ENCODE measurements at regions not wholly inside any gene's neighbourhood (a gene's known extent, or its start where the extent isn't known, plus 50 kb on each side); places are given as distances from the start of the nearest gene placed in this dataset.
A peak's percentile ranks its signal among the peaks of the same experiment; 100 is the strongest.

DNA sequence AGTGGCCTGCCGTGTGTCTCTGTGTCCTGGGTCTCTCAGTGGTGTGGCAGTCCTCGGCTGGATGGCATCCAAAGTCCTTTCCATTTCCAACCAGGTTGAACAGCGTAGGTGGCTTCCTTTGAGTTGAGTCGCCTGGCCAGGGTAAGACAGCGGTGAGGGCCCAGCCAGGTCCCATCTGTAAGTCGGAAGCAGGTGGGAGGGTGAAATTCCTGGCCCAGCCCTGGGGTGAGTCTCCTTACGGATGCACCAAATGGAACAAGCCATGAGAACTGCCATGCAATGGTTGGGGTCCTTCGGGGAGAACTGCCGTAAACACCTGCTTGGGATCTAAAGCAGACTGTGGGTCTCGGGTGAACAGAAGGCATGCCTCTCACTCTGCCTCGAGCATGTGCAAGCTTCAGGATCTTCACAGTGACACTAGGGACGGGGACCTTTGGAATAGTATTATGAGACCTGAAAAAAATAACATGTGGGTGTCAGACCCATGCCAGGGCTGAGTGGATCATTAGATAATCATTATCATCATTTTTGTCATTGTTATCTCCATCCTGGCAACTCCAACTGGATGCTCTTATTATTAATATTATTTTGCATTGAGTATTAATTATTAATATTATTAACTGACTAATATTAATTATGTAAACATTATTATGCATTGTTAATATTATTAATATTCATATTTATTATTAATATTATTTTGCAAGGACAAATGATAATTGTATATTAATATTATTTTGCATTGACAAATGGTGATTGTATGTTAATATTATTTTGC is 57.7 kb upstream of the LINC01488 start:
- ChIA-PET POLR2A (no interaction called here), CTCF (no interaction called here)
- WGBS (ENCODE audit: insufficient coverage), result 94% methylated on average over 11 of the region's 12 CpGs
- H3K27ac ChIP-seq (ENCODE audit: low read length), result no peak overlapping the region
- H3K4me3 ChIP-seq (ENCODE audit: control insufficient read depth in 1 of 2, extremely low read depth in 1 of 2, low read length in 1 of 2), result no peak overlapping the region
- DNase-seq (no peak), ATAC-seq (replicated peaks in 1 of 4) (no peak)
- no peaks in the 10 kb centered on the region for H3K9me3 ChIP-seq
- peaks cover 7 to 12% (median 10%) of the 10 kb centered on the region in 3 donors for H3K9me3 Mint-ChIP-seq
- H3K4me1 Mint-ChIP-seq, result peaks cover 10 to 13% (median 11%) of the 10 kb centered on the region in 3 donors
- no peak overlapping the region for H3K27ac Mint-ChIP-seq
- no peak overlapping the region for H3K4me3 Mint-ChIP-seq
- peaks cover 0 to 12% of the 10 kb centered on the region in 2 experiments for H3K4me1 ChIP-seq (ENCODE audit: control insufficient read depth in 1 of 2, extremely low read depth in 1 of 2, insufficient read depth in 2 of 2, low read length in 2 of 2)
- H3K36me3 Mint-ChIP-seq, result no peaks in the 10 kb centered on the region
- peaks cover 4 to 10% of the 10 kb centered on the region in 2 donors for H3K27me3 Mint-ChIP-seq
- no peaks in the 10 kb centered on the region for H3K36me3 ChIP-seq (ENCODE audit: control insufficient read depth in 2 of 2, extremely low read depth in 1 of 2, insufficient read depth in 1 of 2, low read length in 1 of 2)
- peaks cover 0 to 19% of the 10 kb centered on the region in 2 experiments for H3K27me3 ChIP-seq (replicated peaks in 1 of 2; ENCODE audit: control insufficient read depth in 2 of 2, extremely low read depth in 1 of 2, insufficient read depth in 2 of 2, low read length in 1 of 2)

DNA sequence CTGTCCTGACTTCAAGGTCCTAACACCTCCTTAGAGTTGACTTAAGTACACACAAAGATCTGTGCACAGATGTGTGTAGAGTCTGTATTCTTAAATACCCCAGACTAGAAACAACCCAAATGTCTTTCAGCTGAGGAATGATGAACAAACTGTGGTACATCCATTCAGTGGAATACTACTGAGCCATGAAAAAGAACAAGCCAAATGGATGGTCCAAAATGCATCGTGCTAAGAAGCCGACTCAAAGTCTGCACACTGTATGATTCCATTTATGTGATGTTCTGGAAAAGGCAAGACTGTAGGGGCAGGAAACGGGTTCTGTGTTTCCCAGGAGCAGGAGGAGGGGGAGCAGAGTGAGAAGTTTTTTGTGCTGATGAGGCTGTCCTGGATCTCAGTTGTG is 56.7 kb upstream of the LINC01488 start:
- Histone ChIP-seq H3K4me1 (ENCODE audit: control insufficient read depth in 1 of 2, extremely low read depth in 1 of 2, insufficient read depth in 2 of 2, low read length in 2 of 2) (peaks cover 0 to 12% of the 10 kb centered on the region in 2 experiments), H3K9me3 (no peaks in the 10 kb centered on the region), H3K27me3 (replicated peaks in 1 of 2; ENCODE audit: control insufficient read depth in 2 of 2, extremely low read depth in 1 of 2, insufficient read depth in 2 of 2, low read length in 1 of 2) (peaks cover 0 to 28% of the 10 kb centered on the region in 2 experiments), H3K27ac (ENCODE audit: low read length) (no peak overlapping the region), H3K36me3 (ENCODE audit: control insufficient read depth in 2 of 2, extremely low read depth in 1 of 2, insufficient read depth in 1 of 2, low read length in 1 of 2) (no peaks in the 10 kb centered on the region), H3K4me3 (ENCODE audit: control insufficient read depth in 1 of 2, extremely low read depth in 1 of 2, low read length in 1 of 2) (no peak overlapping the region)
- Mint-ChIP-seq H3K9me3 (peaks cover 7 to 12% (median 10%) of the 10 kb centered on the region in 3 donors), H3K4me3 (no peak overlapping the region), H3K4me1 (peaks cover 10 to 13% (median 11%) of the 10 kb centered on the region in 3 donors), H3K36me3 (no peaks in the 10 kb centered on the region), H3K27ac (no peak overlapping the region), H3K27me3 (peaks cover 4 to 15% of the 10 kb centered on the region in 2 donors)
- ATAC-seq (replicated peaks in 1 of 4), result no peak
- no peak for DNase-seq
- ChIA-PET CTCF (no interaction called here), POLR2A (no interaction called here)
- WGBS (ENCODE audit: insufficient coverage), result 94% methylated on average over 2 of the region's 3 CpGs

DNA sequence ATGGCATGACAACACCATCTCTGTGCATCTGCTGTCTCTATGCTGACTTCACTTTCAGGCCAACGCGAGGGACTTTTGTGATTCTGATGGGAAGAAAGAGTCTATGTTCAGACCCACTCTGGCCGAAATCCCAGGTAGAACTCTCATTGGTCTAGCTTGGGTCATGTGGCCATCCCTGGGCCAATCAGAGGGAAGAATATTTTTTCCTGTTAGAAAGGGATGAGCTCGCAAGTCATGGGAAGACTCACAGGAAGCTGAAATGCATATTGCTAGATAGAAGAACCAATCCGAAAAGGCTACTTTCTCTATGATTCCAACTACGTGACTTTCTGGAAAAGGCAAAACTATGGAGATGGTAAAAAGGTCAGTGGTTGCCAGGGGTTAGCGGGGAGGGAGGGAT is 56.0 kb upstream of the LINC01488 start:
- WGBS (ENCODE audit: insufficient coverage), result 100% methylated on average over 4 of the region's 7 CpGs
- Histone ChIP-seq H3K9me3 (no peaks in the 10 kb centered on the region), H3K36me3 (ENCODE audit: control insufficient read depth in 2 of 2, extremely low read depth in 1 of 2, insufficient read depth in 1 of 2, low read length in 1 of 2) (no peaks in the 10 kb centered on the region), H3K27me3 (replicated peaks in 1 of 2; ENCODE audit: control insufficient read depth in 2 of 2, extremely low read depth in 1 of 2, insufficient read depth in 2 of 2, low read length in 1 of 2) (peaks cover 0 to 35% of the 10 kb centered on the region in 2 experiments), H3K4me3 (ENCODE audit: control insufficient read depth in 1 of 2, extremely low read depth in 1 of 2, low read length in 1 of 2) (no peak overlapping the region), H3K4me1 (ENCODE audit: control insufficient read depth in 1 of 2, extremely low read depth in 1 of 2, insufficient read depth in 2 of 2, low read length in 2 of 2) (peaks cover 0 to 12% of the 10 kb centered on the region in 2 experiments), H3K27ac (ENCODE audit: low read length) (no peak overlapping the region)
- Mint-ChIP-seq H3K36me3 (no peaks in the 10 kb centered on the region), H3K4me1 (peaks cover 10 to 13% (median 11%) of the 10 kb centered on the region in 3 donors), H3K27ac (no peak overlapping the region), H3K4me3 (no peak overlapping the region), H3K27me3 (peaks cover 4 to 15% of the 10 kb centered on the region in 2 donors), H3K9me3 (peaks cover 7 to 12% (median 10%) of the 10 kb centered on the region in 3 donors)
- DNase-seq (no peak), ATAC-seq (replicated peaks in 1 of 4) (no peak)
- POLR2A ChIA-PET, result no interaction called here
- CTCF ChIA-PET, result no interaction called here

DNA sequence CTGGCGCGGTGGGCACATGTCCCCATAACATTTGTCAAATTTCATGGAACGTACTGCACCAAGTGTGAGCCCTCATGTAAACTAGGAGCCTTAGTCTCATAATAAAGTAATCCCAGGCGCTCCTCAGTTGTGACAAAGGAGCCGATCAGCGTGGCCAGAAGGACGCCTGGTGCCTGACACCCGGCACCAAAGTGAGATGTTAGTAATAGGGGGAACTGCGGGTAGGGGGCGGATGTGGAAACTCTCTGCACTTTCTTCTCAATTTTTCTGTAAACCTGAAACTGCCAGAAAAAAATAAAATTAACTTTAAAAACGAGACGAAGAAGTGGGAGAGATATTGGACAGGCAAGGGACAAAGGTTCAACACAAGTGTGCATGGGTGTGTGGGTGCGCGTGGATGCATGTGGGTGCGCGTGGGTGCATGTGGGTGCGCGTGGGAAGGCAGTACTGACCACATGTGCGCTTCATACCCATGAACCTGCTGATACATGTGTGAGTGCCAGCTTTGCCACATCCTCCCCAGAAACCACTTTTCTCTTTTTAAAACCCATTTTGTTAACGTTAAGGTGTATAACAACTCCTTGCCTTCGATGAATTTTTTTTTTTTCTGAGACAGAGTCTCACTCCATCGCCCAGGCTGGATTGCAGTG is 55.4 kb upstream of the LINC01488 start:
- Histone ChIP-seq H3K9me3 (no peaks in the 10 kb centered on the region), H3K4me3 (ENCODE audit: control insufficient read depth in 1 of 2, extremely low read depth in 1 of 2, low read length in 1 of 2) (no peak overlapping the region), H3K27ac (ENCODE audit: low read length) (no peak overlapping the region), H3K36me3 (ENCODE audit: control insufficient read depth in 2 of 2, extremely low read depth in 1 of 2, insufficient read depth in 1 of 2, low read length in 1 of 2) (no peaks in the 10 kb centered on the region), H3K27me3 (replicated peaks in 1 of 2; ENCODE audit: control insufficient read depth in 2 of 2, extremely low read depth in 1 of 2, insufficient read depth in 2 of 2, low read length in 1 of 2) (peaks cover 0 to 37% of the 10 kb centered on the region in 2 experiments), H3K4me1 (ENCODE audit: control insufficient read depth in 1 of 2, extremely low read depth in 1 of 2, insufficient read depth in 2 of 2, low read length in 2 of 2) (peaks cover 0 to 12% of the 10 kb centered on the region in 2 experiments)
- no peak overlapping the region for H3K4me3 Mint-ChIP-seq
- DNase-seq (peak in 3 of 35 experiments; percentile 9 to 16 (median 11)), ATAC-seq (replicated peaks in 1 of 4) (peak in 2 of 4 experiments; percentile 31 to 52)
- 26% methylated on average over 10 of the region's 22 CpGs for WGBS (ENCODE audit: insufficient coverage)
- no peak overlapping the region for H3K27ac Mint-ChIP-seq
- H3K9me3 Mint-ChIP-seq, result peaks cover 7 to 12% (median 10%) of the 10 kb centered on the region in 3 donors
- peaks cover 10 to 13% (median 11%) of the 10 kb centered on the region in 3 donors for H3K4me1 Mint-ChIP-seq
- POLR2A ChIA-PET, result no interaction called here
- CTCF ChIA-PET, result no interaction called here
- H3K27me3 Mint-ChIP-seq, result peaks cover 4 to 15% of the 10 kb centered on the region in 2 donors
- H3K36me3 Mint-ChIP-seq, result no peaks in the 10 kb centered on the region

GRCh38 chr11:69427337-69427736 is 54.1 kb upstream of the LINC01488 start:
- peaks cover 10 to 16% of the 10 kb centered on the region in 2 donors for H3K27me3 Mint-ChIP-seq
- ChIA-PET POLR2A (no interaction called here), CTCF (no interaction called here)
- 88% methylated on average over 4 of the region's 6 CpGs for WGBS (ENCODE audit: insufficient coverage)
- H3K27ac Mint-ChIP-seq, result no peak overlapping the region
- peaks cover 0 to 12% of the 10 kb centered on the region in 2 experiments for H3K4me1 ChIP-seq (ENCODE audit: control insufficient read depth in 1 of 2, extremely low read depth in 1 of 2, insufficient read depth in 2 of 2, low read length in 2 of 2)
- H3K4me3 ChIP-seq (ENCODE audit: control insufficient read depth in 1 of 2, extremely low read depth in 1 of 2, low read length in 1 of 2), result no peak overlapping the region
- H3K27ac ChIP-seq (ENCODE audit: low read length), result no peak overlapping the region
- H3K36me3 Mint-ChIP-seq, result no peaks in the 10 kb centered on the region
- H3K4me1 Mint-ChIP-seq, result peaks cover 10 to 13% (median 11%) of the 10 kb centered on the region in 3 donors
- ATAC-seq (replicated peaks in 1 of 4) (no peak), DNase-seq (no peak)
- H3K4me3 Mint-ChIP-seq, result no peak overlapping the region
- peaks cover 0 to 40% of the 10 kb centered on the region in 2 experiments for H3K27me3 ChIP-seq (replicated peaks in 1 of 2; ENCODE audit: control insufficient read depth in 2 of 2, extremely low read depth in 1 of 2, insufficient read depth in 2 of 2, low read length in 1 of 2)
- peaks cover 7 to 12% (median 10%) of the 10 kb centered on the region in 3 donors for H3K9me3 Mint-ChIP-seq
- no peaks in the 10 kb centered on the region for H3K9me3 ChIP-seq
- no peaks in the 10 kb centered on the region for H3K36me3 ChIP-seq (ENCODE audit: control insufficient read depth in 2 of 2, extremely low read depth in 1 of 2, insufficient read depth in 1 of 2, low read length in 1 of 2)

- H3K4me1 ChIP-seq (ENCODE audit: control insufficient read depth in 1 of 2, extremely low read depth in 1 of 2, insufficient read depth in 2 of 2, low read length in 2 of 2), result peaks cover 0 to 12% of the 10 kb centered on the region in 2 experiments
- POLR2A ChIA-PET, result no interaction called here
- DNase-seq (no peak), ATAC-seq (replicated peaks in 1 of 4) (no peak)
- CTCF ChIA-PET, result no interaction called here
- no peak overlapping the region for H3K27ac ChIP-seq (ENCODE audit: low read length)
- Mint-ChIP-seq H3K36me3 (no peaks in the 10 kb centered on the region), H3K4me3 (no peak overlapping the region), H3K4me1 (peaks cover 10 to 13% (median 11%) of the 10 kb centered on the region in 3 donors), H3K9me3 (peaks cover 7 to 12% (median 10%) of the 10 kb centered on the region in 3 donors), H3K27ac (no peak overlapping the region), H3K27me3 (peaks cover 12 to 17% of the 10 kb centered on the region in 2 donors)
- H3K27me3 ChIP-seq (replicated peaks in 1 of 2; ENCODE audit: control insufficient read depth in 2 of 2, extremely low read depth in 1 of 2, insufficient read depth in 2 of 2, low read length in 1 of 2), result peaks cover 0 to 42% of the 10 kb centered on the region in 2 experiments
- H3K9me3 ChIP-seq, result no peaks in the 10 kb centered on the region
- 80% methylated on average over 12 of the region's 19 CpGs for whole genome bisulfite sequencing (ENCODE audit: insufficient coverage)
- H3K36me3 ChIP-seq (ENCODE audit: control insufficient read depth in 2 of 2, extremely low read depth in 1 of 2, insufficient read depth in 1 of 2, low read length in 1 of 2), result no peaks in the 10 kb centered on the region
- H3K4me3 ChIP-seq (ENCODE audit: control insufficient read depth in 1 of 2, extremely low read depth in 1 of 2, low read length in 1 of 2), result no peak overlapping the region
These were observed 53.3 kb upstream of the LINC01488 start for GRCh38 chr11:69427906-69428880.

Data from T-cell (primary cell).